Astrocyte (in vitro differentiated cells and primary cell): ENCODE measurements at regions not wholly inside any gene's neighbourhood (a gene's known extent, or its start where the extent isn't known, plus 50 kb on each side); places are given as distances from the start of the nearest gene placed in this dataset.

Experiments
- CTCF ChIP-seq: IDR thresholded peaks from 2 replicates; pipeline ENCODE4 v1.5.1; 2011; ENCODE audit warnings: low read depth, mild to moderate bottlenecking, inconsistent platforms, low read length, moderate library complexity; ENCODE audit not compliant: insufficient read depth
- EZH2 ChIP-seq: IDR thresholded peaks from 2 replicates; pipeline ENCODE4 v1.6.1; 2012; ENCODE audit warnings: mild to moderate bottlenecking, low read length, inconsistent platforms; ENCODE audit not compliant: insufficient read depth

GRCh38 chr5:3269395-3270169 is 326.1 kb upstream of the IRX1 start:
- no peak for TF ChIP-seq CTCF
- TF ChIP-seq EZH2, result no peak
